Activated CD8-positive, alpha-beta memory T cell treated with anti-CD3 and anti-CD28 coated beads, Interleukin-2, amount 50 U/mL, for 48 hours (primary cell): ENCODE measurements at regions not wholly inside any gene's neighbourhood (a gene's known extent, or its start where the extent isn't known, plus 50 kb on each side); places are given as distances from the start of the nearest gene placed in this dataset.

Experiments used
- DNase-seq: peaks from one replicate; pipeline ENCODE4 v3.0.0-alpha.2; 2020

GRCh38 chr5:6806668-6807067, 93.4 kb downstream of the TENT4A start:
- no peak for DNase-seq

GRCh38 chr5:6808462-6808861, 95.2 kb downstream of the TENT4A start:
- no peak for DNase-seq

- DNase-seq: no peak
These were observed 97.6 kb downstream of the TENT4A start for GRCh38 chr5:6810641-6811405.

GRCh38 chr5:6812091-6812490, 98.9 kb downstream of the TENT4A start:
- DNase-seq: no peak

GRCh38 chr5:6812800-6813731, 99.8 kb downstream of the TENT4A start:
- DNase-seq: no peak

- no peak for DNase-seq
These were observed 101.6 kb downstream of the TENT4A start for GRCh38 chr5:6814816-6815215.

GRCh38 chr5:6818594-6819511, 105.6 kb downstream of the TENT4A start:
- no peak for DNase-seq

- DNase-seq: no peak
These were observed 106.3 kb downstream of the TENT4A start for GRCh38 chr5:6819521-6819920.

GRCh38 chr5:6820851-6821479, 107.7 kb downstream of the TENT4A start:
- peak; percentile 83 for DNase-seq

- no peak for DNase-seq
These were observed 108.8 kb downstream of the TENT4A start for GRCh38 chr5:6822068-6822467.

- no peak for DNase-seq
These were observed 109.5 kb downstream of the TENT4A start for GRCh38 chr5:6822556-6823343.

GRCh38 chr5:6823996-6824395, 110.8 kb downstream of the TENT4A start:
- DNase-seq: no peak

- DNase-seq: no peak
These were observed 112.5 kb downstream of the TENT4A start for GRCh38 chr5:6825678-6826244.

- DNase-seq: no peak
These were observed 113.5 kb downstream of the TENT4A start for GRCh38 chr5:6826756-6827155.

- no peak for DNase-seq
These were observed 114.4 kb downstream of the TENT4A start for GRCh38 chr5:6827526-6828219.

- DNase-seq: peak; percentile 68
These were observed 116.0 kb downstream of the TENT4A start for GRCh38 chr5:6829150-6829784.

- DNase-seq: no peak
These were observed 117.5 kb downstream of the TENT4A start for GRCh38 chr5:6830643-6831239.

- no peak for DNase-seq
These were observed 118.7 kb downstream of the TENT4A start for GRCh38 chr5:6831678-6832671.
